CMK (cell line): ENCODE measurements at regions not wholly inside any gene's neighbourhood (a gene's known extent, or its start where the extent isn't known, plus 50 kb on each side); places are given as distances from the start of the nearest gene placed in this dataset.

Source experiments
- DNase-seq: peaks from one replicate; pipeline ENCODE4 v3.0.0-alpha.2; 2010; ENCODE audit warnings: low read depth

DNA sequence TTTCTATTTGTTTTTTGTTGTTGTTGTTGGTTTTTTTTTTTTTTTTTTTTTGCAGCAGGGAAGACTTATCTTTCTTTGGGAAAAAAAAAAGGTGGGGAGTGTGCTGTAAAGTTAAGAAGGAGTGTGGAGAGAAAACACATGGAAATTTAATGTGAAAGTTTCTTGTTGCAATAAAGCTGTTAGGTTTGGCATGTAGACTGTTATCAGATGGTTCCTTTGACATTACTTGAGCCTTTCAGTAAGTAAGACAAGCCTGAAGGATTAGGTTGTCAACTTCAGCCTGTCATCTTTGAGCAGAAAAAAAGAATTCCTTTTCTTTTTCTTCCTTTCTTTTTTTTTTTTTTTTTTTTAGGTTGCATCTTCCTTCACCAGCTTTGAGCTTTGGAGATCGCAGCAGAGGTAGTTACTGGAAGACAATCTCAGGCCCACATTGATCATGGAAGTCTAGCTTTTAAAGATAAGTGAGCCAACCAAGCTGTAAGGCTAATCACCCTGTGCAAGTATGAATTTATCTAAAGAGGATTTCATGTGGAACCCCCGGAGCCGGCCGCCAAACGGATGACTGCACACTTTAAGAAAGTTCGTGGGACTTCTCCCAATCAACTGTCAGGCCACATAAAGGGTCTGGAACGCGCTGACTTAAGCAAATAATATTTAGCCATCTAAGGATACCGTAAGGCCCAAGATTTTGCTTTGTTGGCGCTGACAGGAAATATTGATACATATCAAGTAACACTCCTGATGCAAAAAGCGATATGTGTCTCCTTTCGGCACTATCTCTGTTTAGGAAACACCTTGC lies 1040.1 kb upstream of the NR2F2 start:
- peak; percentile 38 for DNase-seq

DNA sequence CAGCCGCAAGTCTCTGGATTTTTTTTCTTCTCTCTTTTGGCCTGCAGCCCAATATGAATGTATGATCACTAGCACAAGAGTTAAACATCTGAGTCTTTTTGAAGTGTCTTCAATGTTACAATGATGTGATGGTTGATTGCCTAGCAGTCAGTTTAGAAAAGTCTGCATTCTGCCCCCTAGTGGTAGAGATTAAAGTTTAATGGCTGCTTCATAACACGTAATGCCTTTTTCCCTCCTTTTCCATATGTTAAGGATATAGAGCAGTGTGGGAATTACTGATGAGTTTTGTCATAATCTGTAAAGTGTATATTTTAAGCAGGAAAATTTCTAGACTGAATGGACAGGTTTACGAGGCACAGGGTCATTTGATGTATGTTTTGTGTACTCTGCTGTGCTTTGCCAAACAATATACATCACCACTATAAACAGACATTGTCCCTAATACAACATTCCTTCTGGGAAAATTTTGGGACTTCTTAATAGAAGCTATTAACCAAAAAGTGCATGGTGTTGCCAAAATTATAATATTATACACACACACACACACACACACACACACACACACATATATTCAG lies 1038.5 kb upstream of the NR2F2 start:
- DNase-seq, result peak; percentile 38

DNA sequence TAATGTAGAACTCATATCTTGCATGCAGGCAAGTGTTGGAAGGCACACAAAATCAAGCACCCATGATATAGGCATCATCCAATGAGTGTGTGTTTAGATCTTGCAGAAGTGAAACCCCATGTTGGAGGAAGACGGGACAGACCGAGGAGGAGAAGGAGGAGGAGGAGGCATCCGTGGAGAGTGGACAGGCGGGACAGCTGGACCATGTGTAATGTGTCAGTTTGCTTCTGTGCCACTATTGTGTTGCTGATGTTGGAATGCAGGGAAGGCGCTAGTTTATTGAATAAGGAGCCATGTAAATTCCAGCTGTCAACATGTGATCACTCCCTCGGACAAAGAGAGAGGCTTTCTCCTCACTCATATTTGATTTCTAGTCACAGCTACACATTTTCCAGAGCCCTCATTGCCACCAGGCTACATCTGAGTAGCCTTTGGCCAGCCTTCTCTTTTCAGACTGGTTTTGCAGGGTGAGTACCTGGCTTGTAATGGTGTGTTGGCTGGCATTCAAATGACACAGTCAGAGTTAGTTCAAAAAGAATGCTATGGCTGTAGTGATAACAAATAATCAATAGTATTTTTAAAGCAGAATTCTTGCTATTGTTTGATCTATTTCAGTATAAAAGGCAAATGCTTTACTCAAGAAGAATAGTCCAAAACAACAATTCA lies 1037.6 kb upstream of the NR2F2 start:
- DNase-seq, result no peak

DNA sequence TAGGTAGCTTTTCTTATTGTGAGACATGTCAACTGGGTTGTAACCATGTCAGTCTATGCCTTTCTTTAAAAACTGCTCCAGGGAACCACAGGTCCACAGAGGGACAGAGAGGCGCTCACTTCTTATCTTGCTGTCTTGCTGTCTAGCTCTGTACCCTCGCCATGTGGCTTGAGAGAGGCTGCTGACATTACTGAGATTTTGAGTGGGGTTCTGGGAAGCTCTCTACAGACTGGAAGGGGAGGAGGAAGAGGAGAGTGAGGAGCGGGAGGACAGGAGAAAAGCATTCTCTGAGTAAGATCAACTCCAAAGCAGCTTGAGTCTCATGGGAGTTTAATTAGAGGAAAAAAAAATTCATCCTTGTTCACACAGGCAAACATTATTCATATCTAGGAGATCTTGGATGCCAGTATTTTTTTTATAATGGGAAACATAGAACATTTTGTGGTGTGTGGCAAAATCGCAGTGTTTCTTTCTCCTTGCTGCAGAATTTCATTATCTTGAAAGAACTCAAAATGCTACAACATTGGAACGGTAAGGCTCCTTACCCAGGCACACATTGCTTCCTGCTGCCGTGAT lies 1037.0 kb upstream of the NR2F2 start:
- DNase-seq, result no peak

- no peak for DNase-seq
Measured at GRCh38 chr15:95295363-95295762, 1035.1 kb upstream of the NR2F2 start.

GRCh38 chr15:95295896-95296625 lies 1034.4 kb upstream of the NR2F2 start:
- DNase-seq, result no peak

GRCh38 chr15:95296643-95297042 lies 1033.9 kb upstream of the NR2F2 start:
- no peak for DNase-seq

DNA sequence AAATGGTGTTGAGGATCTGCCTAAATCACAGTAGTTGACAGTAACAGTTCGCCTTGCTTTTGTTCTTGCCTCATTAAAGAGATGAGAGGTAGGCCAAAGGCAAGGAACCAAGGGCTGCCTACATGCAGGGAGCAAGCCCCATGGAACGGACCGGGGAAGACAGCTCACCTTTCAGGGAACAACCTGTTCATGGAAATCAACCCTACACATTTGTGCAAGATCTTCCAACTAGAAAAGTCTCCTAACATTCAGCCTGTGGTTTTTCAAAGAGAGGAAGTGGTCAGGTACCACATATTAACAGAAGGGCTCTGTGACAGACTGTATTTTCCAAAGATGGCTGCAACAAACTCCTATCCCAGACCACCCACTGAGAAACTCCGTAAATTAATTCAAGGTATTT lies 1031.8 kb upstream of the NR2F2 start:
- peak; percentile 15 for DNase-seq

DNA sequence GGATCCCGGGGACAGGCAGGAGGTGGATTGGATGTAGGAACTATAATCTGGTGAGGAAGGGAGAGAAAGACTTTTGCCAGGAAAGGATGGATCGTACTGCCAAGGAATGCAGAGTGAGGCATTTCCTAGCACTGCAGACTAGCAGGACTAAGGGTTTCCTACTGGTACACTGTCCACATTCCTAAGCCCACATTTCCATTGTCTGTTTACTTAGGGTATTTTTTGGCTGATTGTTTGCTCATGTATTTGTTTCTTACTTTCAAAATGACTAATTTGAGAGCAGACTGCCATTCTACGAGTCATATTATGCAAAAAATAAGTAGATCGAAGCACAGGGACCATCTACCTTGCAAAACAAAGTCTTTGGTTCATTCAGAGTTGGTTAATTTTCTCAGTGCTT lies 1029.5 kb upstream of the NR2F2 start:
- no peak for DNase-seq

- DNase-seq, result no peak
Measured at GRCh38 chr15:95302206-95302605, 1028.3 kb upstream of the NR2F2 start.

GRCh38 chr15:95302809-95303208 lies 1027.7 kb upstream of the NR2F2 start:
- DNase-seq, result no peak

DNA sequence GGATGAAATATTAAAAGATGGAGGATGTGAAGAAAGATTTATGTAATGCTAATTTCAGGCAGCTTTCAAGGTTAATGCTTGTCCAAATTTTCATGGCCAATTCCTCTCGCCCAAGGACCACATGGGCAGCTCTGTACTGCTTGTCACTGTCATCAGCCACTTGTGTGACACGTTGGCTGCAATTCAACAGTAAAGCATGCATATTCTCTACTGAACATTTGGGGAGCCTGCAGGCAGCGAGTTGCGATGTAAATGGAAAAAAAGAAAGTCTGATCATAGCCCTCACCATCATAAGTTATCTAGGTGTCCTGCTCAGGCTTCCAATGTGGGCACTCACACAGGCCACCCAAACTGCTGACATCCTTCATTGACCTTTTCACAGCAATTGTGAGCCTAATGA lies 1026.8 kb upstream of the NR2F2 start:
- no peak for DNase-seq

DNA sequence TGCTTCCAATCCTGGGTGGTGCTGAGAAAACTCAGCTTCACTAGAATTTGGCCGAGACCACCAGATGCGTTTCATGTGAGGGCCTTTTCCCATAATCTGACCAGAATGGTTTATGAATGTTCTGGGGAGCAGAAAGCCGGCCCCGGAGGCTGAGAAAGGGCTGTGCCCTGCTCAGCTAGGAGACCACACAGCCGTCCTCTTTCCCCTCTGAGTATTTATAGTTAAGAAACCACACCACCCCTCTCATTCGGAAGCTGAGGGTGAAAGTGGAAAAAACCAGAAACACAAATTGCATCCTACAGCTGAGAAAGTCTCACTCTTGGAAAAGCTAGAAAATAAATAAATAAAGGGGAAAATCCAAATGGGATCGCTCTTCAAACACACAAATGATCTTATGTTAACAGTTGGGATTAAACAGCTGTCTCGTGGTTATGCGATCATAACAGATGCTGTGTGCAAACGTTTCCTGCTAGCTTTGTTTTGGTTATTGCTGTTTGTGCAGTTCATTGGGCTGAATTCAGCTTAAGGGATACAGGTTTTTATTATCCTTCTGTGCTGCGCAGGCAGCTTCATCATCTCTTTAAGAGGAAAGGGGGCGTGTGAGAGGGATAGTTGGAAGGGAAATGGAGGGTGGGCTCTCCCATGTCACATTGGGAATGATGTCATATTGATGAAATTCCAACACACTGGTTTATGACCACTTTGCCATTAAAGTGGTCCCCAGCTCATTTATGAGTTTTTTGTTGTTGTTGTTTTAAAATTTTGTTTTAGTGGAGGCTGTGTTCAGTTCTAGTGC lies 1026.2 kb upstream of the NR2F2 start:
- DNase-seq, result no peak

- DNase-seq, result no peak
Measured at GRCh38 chr15:95304947-95305400, 1025.5 kb upstream of the NR2F2 start.

DNA sequence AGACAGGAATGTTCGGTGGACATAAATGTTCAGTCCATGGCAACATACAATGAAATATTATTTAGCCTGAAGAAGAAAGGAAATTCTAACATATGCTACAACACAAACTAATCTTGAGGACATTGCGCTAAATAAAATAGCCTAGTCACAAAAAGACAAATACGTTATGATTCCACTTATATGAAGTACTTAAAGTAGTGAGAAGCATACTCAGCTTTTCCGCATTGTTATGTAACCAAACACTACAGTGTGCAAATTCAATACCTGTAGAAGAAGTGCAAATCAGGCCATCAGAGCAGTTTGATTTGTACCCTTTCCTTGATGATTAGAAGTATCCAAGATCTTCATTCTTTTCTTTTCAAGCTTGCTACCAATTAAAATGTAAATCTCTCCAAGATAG lies 1023.4 kb upstream of the NR2F2 start:
- no peak for DNase-seq

DNA sequence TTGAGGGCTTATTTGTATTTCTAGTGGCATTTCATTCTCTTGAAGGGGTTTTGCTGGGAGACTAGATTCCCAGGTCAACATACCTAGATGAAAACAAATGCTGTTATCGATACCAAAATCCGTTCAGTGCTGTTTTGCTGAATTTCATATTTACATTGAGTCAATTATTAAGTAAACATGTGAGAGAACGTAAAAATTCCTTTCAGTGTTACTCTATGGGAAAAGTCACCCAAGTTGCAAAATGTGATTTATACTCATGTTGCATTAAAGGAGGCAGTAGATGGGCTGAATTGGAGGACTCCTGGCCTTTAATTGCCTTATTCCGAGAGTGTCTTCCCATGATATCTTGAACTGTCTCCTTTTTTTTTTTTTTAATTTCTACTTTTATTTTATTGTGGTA lies 1011.3 kb upstream of the NR2F2 start:
- no peak for DNase-seq

DNA sequence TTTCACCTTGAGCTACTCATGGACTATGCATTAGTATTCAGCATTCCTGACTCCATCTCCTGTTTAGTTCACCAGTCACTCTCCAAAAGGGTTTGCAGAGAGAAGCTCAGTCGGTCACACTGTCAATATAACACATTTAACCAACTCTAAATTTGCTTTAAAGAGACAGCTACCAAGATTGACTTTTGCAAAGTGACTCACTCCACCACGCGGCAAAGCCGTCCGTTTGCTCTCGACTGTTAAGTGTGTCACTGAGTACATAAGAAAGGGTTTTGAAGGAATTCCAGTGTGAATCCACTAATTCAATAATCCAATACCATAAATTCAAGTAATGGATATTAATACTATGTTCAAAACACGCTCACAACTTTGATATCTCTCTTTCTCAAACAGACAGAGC lies 1006.7 kb upstream of the NR2F2 start:
- DNase-seq, result no peak

- no peak for DNase-seq
Measured at GRCh38 chr15:95324656-95325055, 1005.8 kb upstream of the NR2F2 start.

DNA sequence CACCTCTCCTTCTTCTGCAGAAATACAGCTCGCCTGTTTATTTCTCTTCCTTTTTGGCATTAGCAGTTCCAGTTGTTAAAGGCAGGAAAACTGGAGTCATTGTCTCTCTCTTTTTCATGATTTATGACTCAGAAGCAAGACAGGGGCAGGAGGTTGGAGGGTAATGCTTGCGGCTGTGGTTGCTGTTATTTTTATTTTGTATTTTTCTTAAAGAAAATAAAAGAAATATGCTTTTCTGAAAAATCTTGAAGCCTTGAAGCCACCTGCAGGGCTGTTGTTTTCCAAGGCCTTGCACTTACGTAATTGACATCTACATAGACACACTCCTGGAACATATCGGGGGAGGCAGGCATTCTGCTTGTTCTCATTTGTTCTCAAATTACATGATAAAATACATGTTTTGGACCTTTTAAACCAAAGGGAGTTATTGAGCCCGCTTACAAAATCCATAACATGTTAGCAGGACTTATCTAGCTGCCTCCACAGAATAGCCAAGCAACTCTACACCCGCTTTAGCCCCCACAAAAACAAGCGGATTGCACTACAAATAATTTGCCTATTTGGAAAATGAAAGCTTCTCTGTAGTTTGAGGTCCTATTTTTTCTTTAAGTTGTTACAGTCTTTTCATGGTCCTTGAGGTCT lies 1004.6 kb upstream of the NR2F2 start:
- no peak for DNase-seq

GRCh38 chr15:95326431-95327182 lies 1003.9 kb upstream of the NR2F2 start:
- no peak for DNase-seq
